Chondrocyte (in vitro differentiated cells): ENCODE measurements at regions not wholly inside any gene's neighbourhood (a gene's known extent, or its start where the extent isn't known, plus 50 kb on each side); places are given as distances from the start of the nearest gene placed in this dataset.

Experiments used
- DNase-seq: peaks from one replicate; pipeline ENCODE4 v3.0.0; 2021; ENCODE audit warnings: mixed read lengths, low spot score
- H3K27ac Mint-ChIP-seq: one replicate; pipeline ENCODE4 v1.8.0; 2021; ENCODE audit warnings: mild to moderate bottlenecking, moderate library complexity, mixed read lengths; ENCODE audit not compliant: unreplicated experiment
- H3K27me3 Mint-ChIP-seq: 2 replicates; pipeline ENCODE4 v1.8.0; 2021; ENCODE audit warnings: low read depth, mixed read lengths
- H3K36me3 Mint-ChIP-seq: 2 replicates; pipeline ENCODE4 v1.8.0; 2021; ENCODE audit warnings: low read depth, mixed read lengths
- H3K4me1 Mint-ChIP-seq: 2 replicates; pipeline ENCODE4 v1.8.0; 2021; ENCODE audit warnings: low read depth, mild to moderate bottlenecking, mixed read lengths
- H3K4me3 Mint-ChIP-seq: one replicate; pipeline ENCODE4 v1.8.0; 2021; ENCODE audit warnings: mild to moderate bottlenecking, moderate library complexity, mixed read lengths; ENCODE audit not compliant: unreplicated experiment
- H3K9me3 Mint-ChIP-seq: 2 replicates; pipeline ENCODE4 v1.8.0; 2021; ENCODE audit warnings: low read depth, mixed read lengths
- CTCF ChIP-seq: fragments of 200-600 bp; sonication (generic); IDR thresholded peaks from 2 replicates; pipeline ENCODE4 v1.5.0; 2021; ENCODE audit warnings: antibody characterized with exemption, mild to moderate bottlenecking, moderate library complexity

- DNase-seq = no peak
- Mint-ChIP-seq H3K4me1 (no peaks in the 10 kb centered on the region), H3K27me3 (no peaks in the 10 kb centered on the region), H3K27ac (no peak overlapping the region), H3K36me3 (peaks cover 5% of the 10 kb centered on the region), H3K4me3 (no peak overlapping the region), H3K9me3 (peaks cover 17% of the 10 kb centered on the region)
- no peak for TF ChIP-seq CTCF
Observed at GRCh38 chr12:124196236-124196635, 98.7 kb upstream of the RFLNA start.

GRCh38 chr12:124201248-124201647 lies 93.6 kb upstream of the RFLNA start:
- Mint-ChIP-seq H3K9me3 (peaks cover 19% of the 10 kb centered on the region), H3K4me1 (no peaks in the 10 kb centered on the region)

GRCh38 chr12:124203176-124203575 lies 91.7 kb upstream of the RFLNA start:
- TF ChIP-seq CTCF = no peak
- H3K4me3 Mint-ChIP-seq = no peak overlapping the region
- H3K27me3 Mint-ChIP-seq = peaks cover 8% of the 10 kb centered on the region
- no peaks in the 10 kb centered on the region for H3K36me3 Mint-ChIP-seq
- peaks cover 9% of the 10 kb centered on the region for H3K9me3 Mint-ChIP-seq
- H3K4me1 Mint-ChIP-seq = no peaks in the 10 kb centered on the region
- no peak overlapping the region for H3K27ac Mint-ChIP-seq
- no peak for DNase-seq

More at GRCh38 chr12:124201248-124201647, 93.6 kb upstream of the RFLNA start:
- no peak for TF ChIP-seq CTCF
- DNase-seq = no peak
- Mint-ChIP-seq H3K27ac (no peak overlapping the region), H3K36me3 (peaks cover 3% of the 10 kb centered on the region), H3K27me3 (no peaks in the 10 kb centered on the region), H3K4me3 (no peak overlapping the region)

- no peaks in the 10 kb centered on the region for H3K36me3 Mint-ChIP-seq
Observed at GRCh38 chr12:124205405-124205804, 89.5 kb upstream of the RFLNA start.

GRCh38 chr12:124207049-124207448 lies 87.8 kb upstream of the RFLNA start:
- DNase-seq = no peak
- Mint-ChIP-seq H3K4me3 (no peak overlapping the region), H3K27ac (no peak overlapping the region), H3K27me3 (peaks cover 10% of the 10 kb centered on the region), H3K9me3 (peaks cover 9% of the 10 kb centered on the region), H3K4me1 (no peaks in the 10 kb centered on the region), H3K36me3 (no peaks in the 10 kb centered on the region)
- no peak for TF ChIP-seq CTCF

More at GRCh38 chr12:124205405-124205804, 89.5 kb upstream of the RFLNA start:
- TF ChIP-seq CTCF = no peak
- H3K27ac Mint-ChIP-seq = no peak overlapping the region
- DNase-seq = no peak
- peaks cover 9% of the 10 kb centered on the region for H3K9me3 Mint-ChIP-seq
- H3K4me1 Mint-ChIP-seq = no peaks in the 10 kb centered on the region
- peaks cover 10% of the 10 kb centered on the region for H3K27me3 Mint-ChIP-seq
- no peak overlapping the region for H3K4me3 Mint-ChIP-seq
